Prostate gland (tissue), 2 donors: ENCODE measurements at regions not wholly inside any gene's neighbourhood (a gene's known extent, or its start where the extent isn't known, plus 50 kb on each side); places are given as distances from the start of the nearest gene placed in this dataset.
"Not testable (repeated sequence)": the region's sequence is repeated elsewhere in the genome, so short reads cannot be mapped to it uniquely, and the experiment has no call there.

ENCODE experiments used
- DNase-seq: peaks from one replicate; pipeline ENCODE4 v3.0.0-alpha.2; 2019; ENCODE audit warnings: low spot score
- H3K27ac ChIP-seq, 2 donors: fragments of 200-600 bp; sonication (generic); 2 replicates each; pipeline ENCODE4 v1.5.1; 2017 to 2019
- H3K27me3 ChIP-seq: fragments of 200-600 bp; sonication (generic); replicated peaks from 2 replicates; pipeline ENCODE4 v1.5.1; 2019; ENCODE audit not compliant: insufficient read depth
- H3K36me3 ChIP-seq, 2 donors: fragments of 200-600 bp; sonication (generic); 1 replicate in 1 of 2; 2 replicates in 1 of 2; pipeline versions ENCODE4 v1.5.1 to v1.8.1; 2017 to 2019
- H3K4me1 ChIP-seq: fragments of 200-600 bp; sonication (generic); replicated peaks from 2 replicates; pipeline ENCODE4 v1.5.1; 2019
- H3K4me3 ChIP-seq, 2 donors: fragments of 200-600 bp; sonication (generic); 2 replicates each; pipeline ENCODE4 v1.5.1; 2017 to 2019
- H3K9me3 ChIP-seq: fragments of 200-600 bp; sonication (generic); 2 replicates; pipeline ENCODE4 v1.5.1; 2017
- CTCF ChIP-seq, 4 experiments: fragments of 200-600 bp in 2 of 4; fragments of 450-650 bp in 2 of 4; sonication (generic) in 2 of 4; IDR thresholded peaks; 1 replicate in 3 of 4; 2 replicates in 1 of 4; pipeline ENCODE4 v1.5.1; 2016 to 2019; ENCODE audit warnings: antibody characterized with exemption in 4 of 4, mild to moderate bottlenecking in 2 of 4, moderate library complexity in 2 of 4
- POLR2A ChIP-seq: fragments of 450-650 bp; IDR thresholded peaks from one replicate; pipeline ENCODE4 v1.6.1; 2016; ENCODE audit warnings: antibody characterized with exemption, mild to moderate bottlenecking
- POLR2AphosphoS5 ChIP-seq: sonication (generic); formaldehyde crosslinking; IDR thresholded peaks from one replicate; pipeline ENCODE4 v1.6.1; 2017; ENCODE audit warnings: antibody characterized with exemption
- WGBS: methylation state at CpG from one replicate; pipeline ENCODE4 v1.1.5; 2018; 5-methylcytosine and 5-hydroxymethylcytosine counted together
- intact Hi-C: fragments of 100-400 bp; cut with DNase I; formaldehyde crosslinking; loops from one replicate; pipeline ENCODE4 v1.14.2; 2022

GRCh38 chr2:208890486-208890885 lies 483.9 kb downstream of the PTH2R start:
- Histone ChIP-seq H3K4me3 (no peak overlapping the region), H3K36me3 (no peaks in the 10 kb centered on the region), H3K9me3 (no peaks in the 10 kb centered on the region), H3K27me3 (no peaks in the 10 kb centered on the region), H3K4me1 (no peaks in the 10 kb centered on the region), H3K27ac (no peak overlapping the region)
- DNase-seq: no peak
- TF ChIP-seq POLR2A (no peak), CTCF (IDR thresholded peaks at IDR 0.05) (no peak), POLR2AphosphoS5 (no peak)
- intact Hi-C loops: no loop called here
- WGBS: 86% methylated on average over 2 of the region's 2 CpGs

GRCh38 chr2:208892203-208892602 lies 485.6 kb downstream of the PTH2R start:
- H3K27ac ChIP-seq: no peak overlapping the region
- intact Hi-C loops: no loop called here
- no peaks in the 10 kb centered on the region for H3K27me3 ChIP-seq
- TF ChIP-seq POLR2A (no peak), CTCF (IDR thresholded peaks at IDR 0.05) (no peak), POLR2AphosphoS5 (no peak)
- H3K36me3 ChIP-seq: no peaks in the 10 kb centered on the region
- no peak overlapping the region for H3K4me3 ChIP-seq
- H3K9me3 ChIP-seq: no peaks in the 10 kb centered on the region
- no peak for DNase-seq
- no peaks in the 10 kb centered on the region for H3K4me1 ChIP-seq

- 100% methylated on average over 1 of the region's 1 CpG for WGBS
- Histone ChIP-seq H3K4me1 (no peaks in the 10 kb centered on the region), H3K4me3 (no peak overlapping the region), H3K27me3 (no peaks in the 10 kb centered on the region), H3K9me3 (no peaks in the 10 kb centered on the region), H3K27ac (no peak overlapping the region), H3K36me3 (no peaks in the 10 kb centered on the region)
- DNase-seq: no peak
- TF ChIP-seq CTCF (IDR thresholded peaks at IDR 0.05) (no peak), POLR2A (no peak)
- intact Hi-C loops: no loop called here
These were observed 499.7 kb downstream of the PTH2R start for GRCh38 chr2:208906330-208906729.

- intact Hi-C loops: no loop called here
- Histone ChIP-seq H3K27ac (no peak overlapping the region), H3K4me3 (no peak overlapping the region), H3K27me3 (no peaks in the 10 kb centered on the region), H3K4me1 (no peaks in the 10 kb centered on the region), H3K36me3 (no peaks in the 10 kb centered on the region), H3K9me3 (no peaks in the 10 kb centered on the region)
- no peak for DNase-seq
- TF ChIP-seq CTCF (IDR thresholded peaks at IDR 0.05) (no peak), POLR2A (no peak), POLR2AphosphoS5 (no peak)
- WGBS: 89% methylated on average over 4 of the region's 4 CpGs
These were observed 508.4 kb upstream of the MAP2 start for GRCh38 chr2:208915401-208915800.

- H3K4me1 ChIP-seq: no peaks in the 10 kb centered on the region
- TF ChIP-seq POLR2AphosphoS5: no peak
- no peak for TF ChIP-seq POLR2A
- TF ChIP-seq CTCF (IDR thresholded peaks at IDR 0.05): no peak
- H3K9me3 ChIP-seq: no peaks in the 10 kb centered on the region
- DNase-seq: no peak
- 53% methylated on average over 2 of the region's 2 CpGs for WGBS
- no peaks in the 10 kb centered on the region for H3K27me3 ChIP-seq
- H3K4me3 ChIP-seq: no peak overlapping the region
- no peak overlapping the region for H3K27ac ChIP-seq
- H3K36me3 ChIP-seq: no peaks in the 10 kb centered on the region
- intact Hi-C loops: no loop called here
These were observed 507.0 kb upstream of the MAP2 start for GRCh38 chr2:208916881-208917280.

- H3K4me3 ChIP-seq, intact Hi-C loops, H3K36me3 ChIP-seq, DNase-seq, H3K27ac ChIP-seq, H3K4me1 ChIP-seq, H3K9me3 ChIP-seq, H3K27me3 ChIP-seq: not testable (repeated sequence)
- WGBS: 91% methylated on average over 1 of the region's 1 CpG
These were observed 502.5 kb upstream of the MAP2 start for GRCh38 chr2:208921358-208921757.
